SK-N-SH (cell line): ENCODE measurements at regions not wholly inside any gene's neighbourhood (a gene's known extent, or its start where the extent isn't known, plus 50 kb on each side); places are given as distances from the start of the nearest gene placed in this dataset.

Experiments used
- CTCF ChIA-PET: fragments of 300-600, 350-600 bp; formaldehyde crosslinking; extraction: SDS; loops from one replicate; lab custom pipeline; 2021; lab: Yijun Ruan, JAX
- POLR2A ChIA-PET: fragments of 350-600 bp; sonication (Branson Sonifier 250); formaldehyde crosslinking; extraction: SDS; loops from one replicate; lab custom pipeline; 2020; ENCODE audit warnings: antibody characterized with exemption, inconsistent platforms; lab: Yijun Ruan, JAX
- DNase-seq: peaks from one replicate; pipeline ENCODE4 v3.0.0; 2012
- H2AFZ ChIP-seq: fragments of 200-600 bp; sonication (generic); 2 replicates; pipeline ENCODE4 v1.8.1; 2016; ENCODE audit warnings: antibody characterized with exemption, mild to moderate bottlenecking, low read depth
- H3F3A ChIP-seq: fragments of 200-600 bp; sonication (generic); replicated peaks from 2 replicates; pipeline ENCODE3; 2016; ENCODE audit warnings: antibody characterized with exemption, mild to moderate bottlenecking; ENCODE audit not compliant: insufficient read depth
- H3K27ac ChIP-seq, 2 experiments: fragments of 200-500 bp in 1 of 2; fragments of 200-600 bp in 1 of 2; sonication (Bioruptor generic) in 1 of 2; sonication (generic), shearing (Covaris generic) in 1 of 2; 2 replicates each; pipeline versions ENCODE4 v1.5.1 to v1.6.1; 2014 to 2016; ENCODE audit warnings: low read depth in 2 of 2, inconsistent platforms in 1 of 2, low read length in 1 of 2, mild to moderate bottlenecking in 1 of 2, mixed read lengths in 1 of 2
- H3K27me3 ChIP-seq: fragments of 200-600 bp; sonication (generic), shearing (Covaris generic); 2 replicates; pipeline ENCODE4 v1.6.1; 2016; ENCODE audit warnings: mixed run types; ENCODE audit not compliant: insufficient read depth
- H3K36me3 ChIP-seq, 2 experiments: fragments of 200-500 bp in 1 of 2; fragments of 200-600 bp in 1 of 2; sonication (Bioruptor generic) in 1 of 2; sonication (generic) in 1 of 2; replicated peaks in 1 of 2; 2 replicates each; pipeline versions ENCODE3 to v1.5.1; 2014 to 2016; ENCODE audit warnings: low read length in 1 of 2, mild to moderate bottlenecking in 1 of 2; ENCODE audit not compliant: insufficient read depth in 2 of 2, control insufficient read depth in 1 of 2
- H3K4me1 ChIP-seq, 2 experiments: fragments of 200-500 bp in 1 of 2; fragments of 200-600 bp in 1 of 2; sonication (Bioruptor generic) in 1 of 2; sonication (generic), shearing (Covaris generic) in 1 of 2; 2 replicates each; pipeline versions ENCODE4 v1.5.1 to v1.6.1; 2014 to 2016; ENCODE audit warnings: low read depth in 1 of 2, low read length in 1 of 2, mixed run types in 1 of 2; ENCODE audit not compliant: insufficient read depth in 2 of 2, control insufficient read depth in 1 of 2
- H3K4me2 ChIP-seq: fragments of 200-600 bp; sonication (generic), shearing (Covaris generic); 2 replicates; pipeline ENCODE4 v1.6.1; 2017; ENCODE audit warnings: mixed run types
- H3K4me3 ChIP-seq, 2 experiments: fragments of 200-500 bp in 1 of 2; fragments of 200-600 bp in 1 of 2; sonication (Bioruptor generic) in 1 of 2; sonication (generic), shearing (Covaris generic) in 1 of 2; 2 replicates each; pipeline versions ENCODE4 v1.5.1 to v1.8.1; 2014 to 2016; ENCODE audit warnings: low read depth in 2 of 2, inconsistent platforms in 1 of 2, low read length in 1 of 2, mild to moderate bottlenecking in 1 of 2, mixed read lengths in 1 of 2, moderate library complexity in 1 of 2
- H3K79me2 ChIP-seq: fragments of 200-600 bp; sonication (generic); 2 replicates; pipeline ENCODE4 v1.8.1; 2017; ENCODE audit warnings: mild to moderate bottlenecking; ENCODE audit not compliant: insufficient read depth
- H3K9ac ChIP-seq: fragments of 200-600 bp; sonication (generic); 2 replicates; pipeline ENCODE4 v1.6.1; 2017; ENCODE audit warnings: mixed run types
- H3K9me2 ChIP-seq: fragments of 200-600 bp; sonication (generic); 2 replicates; pipeline ENCODE4 v1.6.1; 2017; ENCODE audit warnings: mixed run types
- H3K9me3 ChIP-seq: fragments of 200-600 bp; sonication (generic); 2 replicates; pipeline ENCODE4 v1.6.1; 2017; ENCODE audit warnings: mixed run types, mild to moderate bottlenecking, moderate library complexity
- H4K20me1 ChIP-seq: fragments of 200-600 bp; sonication (generic); 2 replicates; pipeline ENCODE4 v1.6.1; 2017; ENCODE audit warnings: mild to moderate bottlenecking, mixed run types; ENCODE audit not compliant: insufficient read depth
- EP300 ChIP-seq, 2 experiments: IDR thresholded peaks; 2 replicates each; pipeline versions ENCODE4 v1.4.0 to v1.6.1; 2012; ENCODE audit warnings: borderline replicate concordance in 1 of 2, low read depth in 1 of 2, low read length in 1 of 2
- FOSL2 ChIP-seq: IDR thresholded peaks from 2 replicates; pipeline ENCODE4 v1.4.0; 2012; ENCODE audit warnings: low read depth, mild to moderate bottlenecking, moderate library complexity, borderline replicate concordance
- FOXJ3 ChIP-seq: sonication (generic); formaldehyde crosslinking; IDR thresholded peaks from 2 replicates; pipeline ENCODE4 v1.5.1; 2020; ENCODE audit warnings: mild to moderate bottlenecking, missing genetic modification reagents
- GATA2 ChIP-seq: sonication (generic); formaldehyde crosslinking; IDR thresholded peaks from 2 replicates; pipeline ENCODE4 v1.5.0; 2020; ENCODE audit warnings: mild to moderate bottlenecking, missing genetic modification reagents
- NRF1 ChIP-seq: IDR thresholded peaks from 2 replicates; pipeline ENCODE4 v1.6.1; 2012; ENCODE audit warnings: low read depth, mild to moderate bottlenecking, low read length
- POLR2AphosphoS5 ChIP-seq: IDR thresholded peaks from 2 replicates; pipeline ENCODE4 v1.6.1; 2012; ENCODE audit warnings: low read depth, low read length
- RFX5 ChIP-seq: IDR thresholded peaks from 2 replicates; pipeline ENCODE4 v1.6.1; 2012; ENCODE audit warnings: mild to moderate bottlenecking, improper control_type of control experiment, low read length
- RXRA ChIP-seq: IDR thresholded peaks from 2 replicates; pipeline ENCODE4 v1.4.0; 2012; ENCODE audit warnings: low read depth, mild to moderate bottlenecking, borderline replicate concordance
- TCF12 ChIP-seq: IDR thresholded peaks from 2 replicates; pipeline ENCODE4 v1.4.0; 2012
- TEAD4 ChIP-seq: IDR thresholded peaks from 2 replicates; pipeline ENCODE4 v1.4.0; 2012; ENCODE audit warnings: mild to moderate bottlenecking, borderline replicate concordance; ENCODE audit not compliant: insufficient read depth
- WGBS: methylation state at CpG from one replicate; pipeline ENCODE4 v1.1.6; 2017; ENCODE audit warnings: low lambda C conversion rate; 5-methylcytosine and 5-hydroxymethylcytosine counted together
- TF ChIP-seq, protein P1 (sequence below): fragments of 200-600 bp; sonication (generic); IDR thresholded peaks from 2 replicates; pipeline ENCODE4 v1.6.1; 2017; ENCODE audit warnings: antibody characterized with exemption, mild to moderate bottlenecking, moderate library complexity
- TF ChIP-seq, protein P2 (sequence below): fragments of 150-350 bp; IDR thresholded peaks from 2 replicates; pipeline ENCODE4 v1.6.1; 2017; ENCODE audit warnings: antibody characterized with exemption, low read length, low read depth, borderline replicate concordance
- TF ChIP-seq, protein P3 (sequence below): IDR thresholded peaks from 2 replicates; pipeline ENCODE4; 2012
- TF ChIP-seq, protein P4 (sequence below): IDR thresholded peaks from 2 replicates; pipeline ENCODE4 v1.4.0; 2012; ENCODE audit warnings: low read depth, borderline replicate concordance

DNA sequence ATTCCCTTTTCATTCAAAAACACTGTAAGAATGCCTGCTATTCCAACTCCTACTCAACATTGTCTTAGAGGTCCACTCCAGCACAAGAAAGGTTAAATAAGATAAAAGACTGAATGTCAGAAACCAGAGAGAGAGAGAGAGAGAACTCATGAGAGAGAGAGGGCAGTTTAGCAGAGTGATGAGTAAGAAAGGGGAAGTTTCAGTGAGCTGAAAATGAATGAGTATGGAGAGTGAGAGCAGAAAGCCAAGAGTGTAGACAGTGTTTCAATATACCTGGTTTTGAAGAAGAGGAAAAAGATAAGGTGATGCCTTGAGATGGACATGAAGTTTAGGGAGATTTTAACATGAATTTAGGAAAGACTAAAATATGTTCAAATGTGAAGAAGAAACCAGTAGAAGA, 528.0 kb upstream of the SEMA6A start (continued):
- TF ChIP-seq, protein P1, sequence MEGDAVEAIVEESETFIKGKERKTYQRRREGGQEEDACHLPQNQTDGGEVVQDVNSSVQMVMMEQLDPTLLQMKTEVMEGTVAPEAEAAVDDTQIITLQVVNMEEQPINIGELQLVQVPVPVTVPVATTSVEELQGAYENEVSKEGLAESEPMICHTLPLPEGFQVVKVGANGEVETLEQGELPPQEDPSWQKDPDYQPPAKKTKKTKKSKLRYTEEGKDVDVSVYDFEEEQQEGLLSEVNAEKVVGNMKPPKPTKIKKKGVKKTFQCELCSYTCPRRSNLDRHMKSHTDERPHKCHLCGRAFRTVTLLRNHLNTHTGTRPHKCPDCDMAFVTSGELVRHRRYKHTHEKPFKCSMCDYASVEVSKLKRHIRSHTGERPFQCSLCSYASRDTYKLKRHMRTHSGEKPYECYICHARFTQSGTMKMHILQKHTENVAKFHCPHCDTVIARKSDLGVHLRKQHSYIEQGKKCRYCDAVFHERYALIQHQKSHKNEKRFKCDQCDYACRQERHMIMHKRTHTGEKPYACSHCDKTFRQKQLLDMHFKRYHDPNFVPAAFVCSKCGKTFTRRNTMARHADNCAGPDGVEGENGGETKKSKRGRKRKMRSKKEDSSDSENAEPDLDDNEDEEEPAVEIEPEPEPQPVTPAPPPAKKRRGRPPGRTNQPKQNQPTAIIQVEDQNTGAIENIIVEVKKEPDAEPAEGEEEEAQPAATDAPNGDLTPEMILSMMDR = no peak
- no peak for TF ChIP-seq POLR2AphosphoS5
- no peak for TF ChIP-seq RFX5
- TF ChIP-seq TCF12 = no peak
- no peak for TF ChIP-seq NRF1
- no peak for TF ChIP-seq FOXJ3 (CRISPR knock-in tag)

DNA sequence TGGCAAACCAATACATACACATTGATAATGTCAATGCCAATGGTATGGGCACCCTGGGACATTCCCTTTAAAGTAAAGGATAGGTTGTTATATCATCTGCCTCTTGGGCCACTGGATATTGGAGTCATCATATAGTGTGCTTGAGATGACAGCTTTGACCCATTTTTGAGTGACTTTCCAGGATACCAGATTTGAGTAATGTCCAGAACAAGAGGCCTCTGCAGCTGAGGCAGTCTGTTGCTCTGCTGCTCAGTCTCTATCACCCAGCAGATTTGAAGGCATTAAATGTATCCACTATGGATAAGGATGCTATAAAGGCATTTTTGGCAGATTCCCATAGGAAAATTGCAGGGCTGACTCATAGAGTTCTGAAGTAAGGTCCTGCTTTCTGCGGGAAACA, 525.6 kb upstream of the SEMA6A start:
- no peaks in the 10 kb centered on the region for H3K79me2 ChIP-seq
- TF ChIP-seq RXRA = no peak
- TF ChIP-seq EP300 (IDR thresholded peaks at IDR 0.05; ENCODE audit: borderline replicate concordance in 1 of 2, low read depth in 1 of 2, low read length in 1 of 2) = no peak
- TF ChIP-seq, protein P2, sequence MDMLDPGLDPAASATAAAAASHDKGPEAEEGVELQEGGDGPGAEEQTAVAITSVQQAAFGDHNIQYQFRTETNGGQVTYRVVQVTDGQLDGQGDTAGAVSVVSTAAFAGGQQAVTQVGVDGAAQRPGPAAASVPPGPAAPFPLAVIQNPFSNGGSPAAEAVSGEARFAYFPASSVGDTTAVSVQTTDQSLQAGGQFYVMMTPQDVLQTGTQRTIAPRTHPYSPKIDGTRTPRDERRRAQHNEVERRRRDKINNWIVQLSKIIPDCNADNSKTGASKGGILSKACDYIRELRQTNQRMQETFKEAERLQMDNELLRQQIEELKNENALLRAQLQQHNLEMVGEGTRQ = no peak
- no peak for TF ChIP-seq TEAD4
- no peak for TF ChIP-seq GATA2
- TF ChIP-seq, protein P3, sequence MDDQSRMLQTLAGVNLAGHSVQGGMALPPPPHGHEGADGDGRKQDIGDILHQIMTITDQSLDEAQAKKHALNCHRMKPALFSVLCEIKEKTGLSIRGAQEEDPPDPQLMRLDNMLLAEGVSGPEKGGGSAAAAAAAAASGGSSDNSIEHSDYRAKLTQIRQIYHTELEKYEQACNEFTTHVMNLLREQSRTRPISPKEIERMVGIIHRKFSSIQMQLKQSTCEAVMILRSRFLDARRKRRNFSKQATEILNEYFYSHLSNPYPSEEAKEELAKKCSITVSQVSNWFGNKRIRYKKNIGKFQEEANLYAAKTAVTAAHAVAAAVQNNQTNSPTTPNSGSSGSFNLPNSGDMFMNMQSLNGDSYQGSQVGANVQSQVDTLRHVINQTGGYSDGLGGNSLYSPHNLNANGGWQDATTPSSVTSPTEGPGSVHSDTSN = no peak
- TF ChIP-seq FOSL2 = no peak
- TF ChIP-seq, protein P4, sequence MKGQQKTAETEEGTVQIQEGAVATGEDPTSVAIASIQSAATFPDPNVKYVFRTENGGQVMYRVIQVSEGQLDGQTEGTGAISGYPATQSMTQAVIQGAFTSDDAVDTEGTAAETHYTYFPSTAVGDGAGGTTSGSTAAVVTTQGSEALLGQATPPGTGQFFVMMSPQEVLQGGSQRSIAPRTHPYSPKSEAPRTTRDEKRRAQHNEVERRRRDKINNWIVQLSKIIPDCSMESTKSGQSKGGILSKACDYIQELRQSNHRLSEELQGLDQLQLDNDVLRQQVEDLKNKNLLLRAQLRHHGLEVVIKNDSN = no peak
- WGBS = 18% methylated on average over 1 of the region's 1 CpG
- H3K36me3 ChIP-seq = no peaks in the 10 kb centered on the region
- no peaks in the 10 kb centered on the region for H3K9me3 ChIP-seq
- H3K9me2 ChIP-seq = no peaks in the 10 kb centered on the region
- H4K20me1 ChIP-seq = no peaks in the 10 kb centered on the region
- CTCF ChIA-PET = no interaction called here
- no peak overlapping the region for H2AFZ ChIP-seq
- POLR2A ChIA-PET = no interaction called here
- H3K27ac ChIP-seq = no peak overlapping the region
- H3K27me3 ChIP-seq = no peaks in the 10 kb centered on the region
- no peak overlapping the region for H3K9ac ChIP-seq
- no peak for DNase-seq
- H3K4me3 ChIP-seq = no peak overlapping the region
- no peak overlapping the region for H3K4me2 ChIP-seq
- H3F3A ChIP-seq = no peaks in the 10 kb centered on the region
- H3K4me1 ChIP-seq = peaks cover 0 to 5% of the 10 kb centered on the region in 2 experiments; a peak in 2 of 4 replicates
